Activated B cell treated with CpG ODN at 0.5 μM for 24 hours (primary cell): ENCODE measurements at regions not wholly inside any gene's neighbourhood (a gene's known extent, or its start where the extent isn't known, plus 50 kb on each side); places are given as distances from the start of the nearest gene placed in this dataset.
A peak's percentile ranks its signal among the peaks of the same experiment; 100 is the strongest.

Experiments
- ATAC-seq: fragments of 200-7000 bp; cut with Tn5 transposase; one replicate; pipeline ENCODE4 v1.10.0; 2021; ENCODE audit warnings: low read depth, mild to moderate bottlenecking, moderate library complexity
- CTCF ChIA-PET: fragments of 350-600 bp; sonication (Branson Sonifier 250); formaldehyde crosslinking; loops from one replicate; lab custom pipeline; 2021; ENCODE audit warnings: antibody characterized with exemption; lab: Charles Lee
- POLR2A ChIA-PET: fragments of 350-600 bp; sonication (Branson Sonifier 250); formaldehyde crosslinking; loops from one replicate; lab custom pipeline; 2021; ENCODE audit warnings: antibody characterized with exemption; lab: Charles Lee
- DNase-seq: peaks from one replicate; pipeline ENCODE4 v3.0.0; 2022
- H3K27ac Mint-ChIP-seq: one replicate; pipeline ENCODE4 v1.8.0; 2020; ENCODE audit warnings: mixed read lengths
- H3K27me3 Mint-ChIP-seq: one replicate; pipeline ENCODE4 v1.8.0; 2021; ENCODE audit warnings: mixed read lengths
- H3K36me3 Mint-ChIP-seq: one replicate; pipeline ENCODE4 v1.8.0; 2021; ENCODE audit warnings: low read depth, mixed read lengths
- H3K4me1 Mint-ChIP-seq: one replicate; pipeline ENCODE4 v1.8.0; 2021; ENCODE audit warnings: mixed read lengths
- H3K4me3 Mint-ChIP-seq: one replicate; pipeline ENCODE4 v1.8.0; 2020; ENCODE audit warnings: mild to moderate bottlenecking, mixed read lengths
- H3K9me3 Mint-ChIP-seq: one replicate; pipeline ENCODE4 v1.8.0; 2020; ENCODE audit warnings: mixed read lengths
- CTCF ChIP-seq: fragments of 200-600 bp; IDR thresholded peaks from one replicate; pipeline ENCODE4 v1.8.0; 2022; ENCODE audit warnings: antibody characterized with exemption, mild to moderate bottlenecking
- intact Hi-C: fragments of 100-400 bp; cut with micrococcal nuclease; formaldehyde crosslinking; loops from one replicate; pipeline ENCODE4 v1.15.1; 2024

DNA sequence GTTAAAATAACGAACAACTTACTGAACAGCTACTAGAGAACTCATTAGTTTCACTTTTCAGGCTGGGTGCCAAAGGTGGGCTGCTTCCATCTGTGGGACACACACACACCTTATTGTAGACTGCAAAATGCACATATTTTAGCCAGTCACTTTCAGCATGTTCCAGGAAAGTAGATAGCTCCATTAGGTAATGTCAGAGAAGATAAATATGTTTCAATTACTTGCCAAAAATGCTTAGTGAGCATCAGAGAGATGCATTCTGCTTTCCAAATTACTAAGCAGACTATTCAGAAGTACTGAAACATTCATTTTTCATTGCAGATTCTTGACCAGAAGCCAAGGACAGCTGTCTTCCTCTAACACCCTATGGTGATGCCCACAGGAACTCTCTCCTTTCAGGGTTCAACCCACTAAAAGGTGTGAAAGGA lies 56.2 kb upstream of the APC start:
- intact Hi-C loops, result no loop called here
- H3K27ac Mint-ChIP-seq, result no peak overlapping the region
- POLR2A ChIA-PET, result interaction anchor here (0.6 kb wide), 1 partner anchor 65 kb away, joined by 3 read pairs; no protein-coding TSS in a partner anchor
- no peak for ATAC-seq
- CTCF ChIA-PET, result interaction anchor here (1.4 kb wide), 1 partner anchor 9 kb away, joined by 3 read pairs; no protein-coding TSS in a partner anchor
- H3K36me3 Mint-ChIP-seq, result no peaks in the 10 kb centered on the region
- H3K4me1 Mint-ChIP-seq, result peaks cover 22% of the 10 kb centered on the region
- DNase-seq, result no peak
- no peak for TF ChIP-seq CTCF
- H3K27me3 Mint-ChIP-seq, result peaks cover 15% of the 10 kb centered on the region
- no peak overlapping the region for H3K4me3 Mint-ChIP-seq
- H3K9me3 Mint-ChIP-seq, result peaks cover 4% of the 10 kb centered on the region

GRCh38 chr5:112682621-112683061 lies 55.0 kb upstream of the APC start:
- Mint-ChIP-seq H3K4me1 (peaks cover 27% of the 10 kb centered on the region), H3K9me3 (peaks cover 4% of the 10 kb centered on the region), H3K27me3 (peaks cover 12% of the 10 kb centered on the region), H3K4me3 (no peak overlapping the region), H3K36me3 (no peaks in the 10 kb centered on the region), H3K27ac (no peak overlapping the region)
- intact Hi-C loops, result no loop called here
- ChIA-PET CTCF (no interaction called here), POLR2A (no interaction called here)
- no peak for TF ChIP-seq CTCF
- DNase-seq (no peak), ATAC-seq (no peak)

- peak overlapping the region; percentile 7 for H3K4me3 Mint-ChIP-seq
- DNase-seq, result no peak
Observed at GRCh38 chr5:112684121-112684520, 53.6 kb upstream of the APC start.

DNA sequence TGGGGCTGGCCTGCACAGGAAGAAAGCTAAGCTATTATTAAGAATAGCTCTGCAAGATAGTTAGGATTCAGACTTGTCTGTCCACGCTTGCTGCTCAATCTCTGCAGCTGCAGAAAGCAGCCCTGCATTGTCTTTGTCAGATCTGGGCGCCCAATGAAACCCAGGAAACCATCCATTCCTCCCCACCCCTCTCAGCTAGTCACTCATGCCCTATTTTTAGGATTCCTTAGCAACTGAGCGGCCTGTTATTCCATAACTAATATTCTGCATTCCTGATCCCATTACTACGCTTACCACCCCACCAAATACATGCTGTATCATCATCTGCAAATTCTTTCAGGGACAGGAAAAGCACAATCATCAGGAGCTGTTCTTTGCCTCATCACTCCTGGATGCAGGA lies 52.9 kb upstream of the APC start:
- H3K4me3 Mint-ChIP-seq, result no peak overlapping the region
- POLR2A ChIA-PET, result no interaction called here
- no peak for TF ChIP-seq CTCF
- no peak overlapping the region for H3K27ac Mint-ChIP-seq
- intact Hi-C loops, result no loop called here
- ATAC-seq (no peak), DNase-seq (no peak)
- no peaks in the 10 kb centered on the region for H3K36me3 Mint-ChIP-seq
- H3K4me1 Mint-ChIP-seq, result peaks cover 27% of the 10 kb centered on the region
- CTCF ChIA-PET, result no interaction called here
- H3K9me3 Mint-ChIP-seq, result peaks cover 4% of the 10 kb centered on the region
- peaks cover 3% of the 10 kb centered on the region for H3K27me3 Mint-ChIP-seq

More at GRCh38 chr5:112684121-112684520, 53.6 kb upstream of the APC start:
- no peaks in the 10 kb centered on the region for H3K36me3 Mint-ChIP-seq
- H3K4me1 Mint-ChIP-seq, result peaks cover 27% of the 10 kb centered on the region
- TF ChIP-seq CTCF, result no peak
- ChIA-PET POLR2A (no interaction called here), CTCF (no interaction called here)
- peaks cover 4% of the 10 kb centered on the region for H3K9me3 Mint-ChIP-seq
- intact Hi-C loops, result no loop called here
- ATAC-seq, result peak; percentile 49
- peaks cover 4% of the 10 kb centered on the region for H3K27me3 Mint-ChIP-seq
- peak overlapping the region; percentile 26 for H3K27ac Mint-ChIP-seq

GRCh38 chr5:112685386-112685785 lies 52.3 kb upstream of the APC start:
- Mint-ChIP-seq H3K27me3 (no peaks in the 10 kb centered on the region), H3K27ac (no peak overlapping the region), H3K36me3 (no peaks in the 10 kb centered on the region), H3K4me1 (peaks cover 27% of the 10 kb centered on the region), H3K4me3 (no peak overlapping the region), H3K9me3 (peaks cover 4% of the 10 kb centered on the region)
- ATAC-seq (no peak), DNase-seq (no peak)
- no peak for TF ChIP-seq CTCF
- CTCF ChIA-PET, result no interaction called here
- intact Hi-C loops, result no loop called here
- POLR2A ChIA-PET, result no interaction called here
